AG10803 (cell line): ENCODE measurements at regions not wholly inside any gene's neighbourhood (a gene's known extent, or its start where the extent isn't known, plus 50 kb on each side); places are given as distances from the start of the nearest gene placed in this dataset.
"Not testable (repeated sequence)": the region's sequence is repeated elsewhere in the genome, so short reads cannot be mapped to it uniquely, and the experiment has no call there.

Experiments used
- DNase-seq: peaks from one replicate; pipeline ENCODE4 v3.0.0; 2010; ENCODE audit warnings: low read depth
- H3K4me3 ChIP-seq: 2 replicates; pipeline ENCODE4 v1.5.1; 2011; ENCODE audit warnings: mild to moderate bottlenecking, low read length, control low read depth
- CTCF ChIP-seq: conservative IDR thresholded peaks from 2 replicates; pipeline ENCODE4 v1.5.1; 2011; ENCODE audit warnings: mild to moderate bottlenecking, low read length, control low read depth, inconsistent platforms

GRCh38 chr1:38585971-38586370, 273.6 kb downstream of the RRAGC start:
- H3K4me3 ChIP-seq: no peak overlapping the region
- no peak for TF ChIP-seq CTCF
- DNase-seq: no peak

- DNase-seq: no peak
- no peak for TF ChIP-seq CTCF
- no peak overlapping the region for H3K4me3 ChIP-seq
Measured at GRCh38 chr1:38585460-38585859, 274.1 kb downstream of the RRAGC start.

GRCh38 chr1:38584448-38585355, 274.9 kb downstream of the RRAGC start:
- TF ChIP-seq CTCF: no peak
- H3K4me3 ChIP-seq: no peak overlapping the region

GRCh38 chr1:38583287-38583686, 276.3 kb downstream of the RRAGC start:
- DNase-seq, H3K4me3 ChIP-seq: not testable (repeated sequence)

More at GRCh38 chr1:38584448-38585355, 274.9 kb downstream of the RRAGC start:
- DNase-seq: no peak

GRCh38 chr1:38581396-38581795, 278.2 kb downstream of the RRAGC start:
- H3K4me3 ChIP-seq: no peak overlapping the region
- no peak for TF ChIP-seq CTCF
- no peak for DNase-seq

- no peak for TF ChIP-seq CTCF
- H3K4me3 ChIP-seq: no peak overlapping the region
- no peak for DNase-seq
Measured at GRCh38 chr1:38580594-38580993, 279.0 kb downstream of the RRAGC start.

- TF ChIP-seq CTCF: no peak
- H3K4me3 ChIP-seq: no peak overlapping the region
- no peak for DNase-seq
Measured at GRCh38 chr1:38579056-38579455, 280.5 kb downstream of the RRAGC start.
